DOHH2 (cell line): ENCODE measurements at regions not wholly inside any gene's neighbourhood (a gene's known extent, or its start where the extent isn't known, plus 50 kb on each side); places are given as distances from the start of the nearest gene placed in this dataset.

Experiments used
- H3F3A ChIP-seq: fragments of 200-600 bp; sonication (generic), shearing (Covaris generic); 2 replicates; pipeline ENCODE4 v1.6.0; 2016; ENCODE audit warnings: antibody characterized with exemption, mild to moderate bottlenecking; ENCODE audit not compliant: control insufficient read depth, insufficient read depth
- H3K27ac ChIP-seq: fragments of 200-600 bp; sonication (generic); 2 replicates; pipeline ENCODE4 v1.5.1; 2014; ENCODE audit warnings: low read depth, mild to moderate bottlenecking, low read length, moderate library complexity
- H3K27me3 ChIP-seq: fragments of 200-600 bp; sonication (generic); 2 replicates; pipeline ENCODE4 v1.6.1; 2014; ENCODE audit warnings: mild to moderate bottlenecking, low read length, mixed read lengths; ENCODE audit not compliant: control insufficient read depth
- H3K36me3 ChIP-seq: fragments of 200-600 bp; sonication (generic); 2 replicates; pipeline ENCODE4 v1.6.1; 2014; ENCODE audit warnings: mild to moderate bottlenecking, low read length, moderate library complexity, mixed read lengths; ENCODE audit not compliant: control insufficient read depth
- H3K4me1 ChIP-seq: fragments of 200-600 bp; sonication (generic); 2 replicates; pipeline ENCODE4 v1.6.1; 2014; ENCODE audit warnings: mild to moderate bottlenecking, low read length, mixed read lengths; ENCODE audit not compliant: control insufficient read depth
- H3K4me2 ChIP-seq: fragments of 200-600 bp; sonication (generic); 2 replicates; pipeline ENCODE4 v1.6.0; 2014; ENCODE audit warnings: mild to moderate bottlenecking, low read length, moderate library complexity
- H3K4me3 ChIP-seq: fragments of 200-600 bp; sonication (generic); 2 replicates; pipeline ENCODE4 v1.5.1; 2014; ENCODE audit warnings: mild to moderate bottlenecking, low read length, mixed read lengths
- H3K79me2 ChIP-seq: fragments of 200-600 bp; sonication (generic); 2 replicates; pipeline ENCODE4 v1.6.1; 2014; ENCODE audit warnings: mild to moderate bottlenecking, low read length, mixed read lengths; ENCODE audit not compliant: control insufficient read depth
- H3K9me2 ChIP-seq: fragments of 200-600 bp; sonication (generic); replicated peaks from 2 replicates; pipeline ENCODE4 v1.6.1; 2014; ENCODE audit warnings: mild to moderate bottlenecking, low read length, mixed read lengths; ENCODE audit not compliant: control insufficient read depth
- H3K9me3 ChIP-seq: fragments of 200-600 bp; sonication (generic); 2 replicates; pipeline ENCODE4 v1.6.1; 2014; ENCODE audit warnings: antibody characterized with exemption, low read length, mixed read lengths; ENCODE audit not compliant: control insufficient read depth, insufficient read depth
- H4K20me1 ChIP-seq: fragments of 200-600 bp; sonication (generic); 2 replicates; pipeline ENCODE4 v1.6.0; 2014; ENCODE audit warnings: low read depth, mild to moderate bottlenecking, antibody characterized with exemption, low read length, moderate library complexity; ENCODE audit not compliant: control insufficient read depth, insufficient read depth
- EZH2phosphoT487 ChIP-seq: fragments of 200-600 bp; sonication (generic); IDR thresholded peaks from 2 replicates; pipeline ENCODE4 v1.6.1; 2017; ENCODE audit warnings: borderline replicate concordance, mild to moderate bottlenecking, antibody characterized with exemption, low read length, moderate library complexity, mixed read lengths
- TF ChIP-seq, protein P1 (sequence below): fragments of 200-600 bp; sonication (generic); IDR thresholded peaks from one replicate; pipeline ENCODE4 v1.5.1; 2014; ENCODE audit warnings: antibody characterized with exemption, mild to moderate bottlenecking, low read depth, low read length; ENCODE audit not compliant: poor library complexity, severe bottlenecking

DNA sequence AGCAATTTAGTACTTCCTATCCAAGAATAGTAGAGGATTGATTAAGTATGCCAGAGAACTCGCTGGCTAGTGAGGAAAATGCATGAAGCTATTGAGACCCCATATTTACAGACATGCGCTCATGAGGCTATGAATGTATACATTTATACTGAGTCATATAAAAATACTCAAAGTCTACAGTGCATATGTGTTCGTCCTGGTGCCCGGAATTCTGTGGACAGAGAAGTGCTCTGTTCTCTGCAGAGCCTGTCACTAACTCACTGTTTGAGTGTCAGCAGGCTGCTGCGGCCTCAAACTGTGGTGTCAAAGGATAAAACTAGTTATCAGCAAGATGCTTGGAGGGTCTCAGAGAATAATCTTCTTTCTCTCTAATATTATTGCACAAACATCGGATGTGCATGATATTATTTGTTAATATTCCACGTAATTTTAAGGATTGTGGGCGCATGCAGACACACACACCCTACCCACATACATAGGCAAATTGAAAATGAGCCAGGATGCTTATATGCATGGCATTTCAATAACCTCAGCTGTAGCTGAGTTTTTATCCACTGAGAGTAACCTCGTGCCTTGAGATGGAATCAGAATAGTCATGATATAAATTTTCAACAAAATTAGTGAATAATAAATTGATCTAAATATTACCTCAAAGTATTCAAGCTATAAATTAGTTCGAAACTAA, 50.0 kb upstream of the TSC22D2 start:
- Histone ChIP-seq H3K4me2 (no peak overlapping the region), H3K9me2 (no peaks in the 10 kb centered on the region), H3F3A (no peaks in the 10 kb centered on the region), H3K36me3 (no peaks in the 10 kb centered on the region), H3K27me3 (no peaks in the 10 kb centered on the region), H3K9me3 (no peaks in the 10 kb centered on the region), H3K79me2 (no peaks in the 10 kb centered on the region), H3K27ac (no peak overlapping the region), H3K4me1 (peaks cover 7% of the 10 kb centered on the region; the same call in 1 of the 2 replicates), H4K20me1 (no peaks in the 10 kb centered on the region), H3K4me3 (no peak overlapping the region)
- TF ChIP-seq, protein P1, sequence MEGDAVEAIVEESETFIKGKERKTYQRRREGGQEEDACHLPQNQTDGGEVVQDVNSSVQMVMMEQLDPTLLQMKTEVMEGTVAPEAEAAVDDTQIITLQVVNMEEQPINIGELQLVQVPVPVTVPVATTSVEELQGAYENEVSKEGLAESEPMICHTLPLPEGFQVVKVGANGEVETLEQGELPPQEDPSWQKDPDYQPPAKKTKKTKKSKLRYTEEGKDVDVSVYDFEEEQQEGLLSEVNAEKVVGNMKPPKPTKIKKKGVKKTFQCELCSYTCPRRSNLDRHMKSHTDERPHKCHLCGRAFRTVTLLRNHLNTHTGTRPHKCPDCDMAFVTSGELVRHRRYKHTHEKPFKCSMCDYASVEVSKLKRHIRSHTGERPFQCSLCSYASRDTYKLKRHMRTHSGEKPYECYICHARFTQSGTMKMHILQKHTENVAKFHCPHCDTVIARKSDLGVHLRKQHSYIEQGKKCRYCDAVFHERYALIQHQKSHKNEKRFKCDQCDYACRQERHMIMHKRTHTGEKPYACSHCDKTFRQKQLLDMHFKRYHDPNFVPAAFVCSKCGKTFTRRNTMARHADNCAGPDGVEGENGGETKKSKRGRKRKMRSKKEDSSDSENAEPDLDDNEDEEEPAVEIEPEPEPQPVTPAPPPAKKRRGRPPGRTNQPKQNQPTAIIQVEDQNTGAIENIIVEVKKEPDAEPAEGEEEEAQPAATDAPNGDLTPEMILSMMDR = no peak
- no peak for TF ChIP-seq EZH2phosphoT487

DNA sequence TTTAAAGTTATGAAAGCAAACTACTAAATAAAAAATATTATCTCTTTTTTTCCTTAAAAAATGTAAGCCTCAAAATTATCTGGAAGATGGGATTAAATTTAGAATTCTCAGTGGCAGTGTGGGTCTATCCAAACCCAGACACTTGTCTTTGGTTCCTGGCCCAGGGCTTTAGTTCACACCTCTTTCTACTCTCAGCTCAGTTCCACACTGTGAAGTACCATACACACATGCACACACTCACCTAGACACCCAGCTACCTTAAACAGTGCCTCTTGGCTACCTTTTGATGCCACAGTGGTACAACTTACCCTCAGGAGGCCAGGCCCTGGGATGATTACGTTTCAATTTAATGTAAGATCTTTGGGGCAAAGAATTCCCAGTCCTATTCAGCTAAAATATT, 51.0 kb upstream of the TSC22D2 start:
- H3K4me1 ChIP-seq = peaks cover 7% of the 10 kb centered on the region; the same call in 1 of the 2 replicates

DNA sequence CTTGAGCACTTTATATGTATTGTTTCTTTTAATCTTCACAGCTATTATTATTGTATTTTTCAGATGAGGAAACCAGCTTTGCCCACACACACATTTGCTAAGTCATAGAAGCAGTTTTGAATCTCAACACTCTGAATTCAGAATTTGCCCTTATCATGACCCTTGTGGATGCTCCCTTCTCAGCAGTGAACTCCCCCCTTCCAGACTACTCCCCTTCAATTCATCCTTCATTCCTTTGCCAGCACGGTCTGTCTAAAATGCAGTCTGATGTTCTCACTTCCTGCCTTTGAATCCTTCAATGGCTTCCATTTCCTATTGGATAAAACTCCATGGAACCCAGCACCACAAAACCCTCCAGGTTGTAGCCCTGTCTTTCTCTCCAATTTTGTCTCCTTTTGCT, 52.5 kb upstream of the TSC22D2 start:
- no peaks in the 10 kb centered on the region for H3K4me1 ChIP-seq
- H3F3A ChIP-seq = no peaks in the 10 kb centered on the region
- no peak overlapping the region for H3K4me3 ChIP-seq
- H3K9me2 ChIP-seq = no peaks in the 10 kb centered on the region
- H3K27ac ChIP-seq = no peak overlapping the region
- no peaks in the 10 kb centered on the region for H3K79me2 ChIP-seq
- no peaks in the 10 kb centered on the region for H3K9me3 ChIP-seq
- no peaks in the 10 kb centered on the region for H3K36me3 ChIP-seq
- no peaks in the 10 kb centered on the region for H4K20me1 ChIP-seq
- no peak for TF ChIP-seq EZH2phosphoT487
- TF ChIP-seq, protein P1 = no peak
- H3K4me2 ChIP-seq = no peak overlapping the region
- H3K27me3 ChIP-seq = no peaks in the 10 kb centered on the region

More for the DNA sequence above, 51.0 kb upstream of the TSC22D2 start:
- no peak overlapping the region for H3K27ac ChIP-seq
- TF ChIP-seq, protein P1 = no peak
- TF ChIP-seq EZH2phosphoT487 = no peak
- no peaks in the 10 kb centered on the region for H3K9me2 ChIP-seq
- H3K27me3 ChIP-seq = no peaks in the 10 kb centered on the region
- H3F3A ChIP-seq = no peaks in the 10 kb centered on the region
- H3K4me2 ChIP-seq = no peak overlapping the region
- H3K79me2 ChIP-seq = no peaks in the 10 kb centered on the region
- no peak overlapping the region for H3K4me3 ChIP-seq
- no peaks in the 10 kb centered on the region for H4K20me1 ChIP-seq
- H3K9me3 ChIP-seq = no peaks in the 10 kb centered on the region
- H3K36me3 ChIP-seq = no peaks in the 10 kb centered on the region
